ENCODE measurements at regions not wholly inside any gene's neighbourhood (a gene's known extent, or its start where the extent isn't known, plus 50 kb on each side); places are given as distances from the start of the nearest gene placed in this dataset.

GRCh38 chr13:46463719-46464118, 76.7 kb upstream of the RUBCNL start:
- TF ChIP-seq RXRA (IDR thresholded peaks at IDR 0.05), result no peak
- TF ChIP-seq CTCF (IDR thresholded peaks at IDR 0.05; ENCODE audit: low read depth, low read length, missing input control), result no peak
- TF ChIP-seq TAF1 (conservative IDR thresholded peaks at IDR 0.05), result no peak
- no peak for TF ChIP-seq GABPA (IDR thresholded peaks at IDR 0.05 in 1 of 2, conservative IDR thresholded peaks at IDR 0.05 in 1 of 2)
- no peak for TF ChIP-seq REST (IDR thresholded peaks at IDR 0.05)
- no peak for TF ChIP-seq HNF4G (IDR thresholded peaks at IDR 0.05)
- TF ChIP-seq RAD21 (IDR thresholded peaks at IDR 0.05), result no peak
